ENCODE measurements at regions not wholly inside any gene's neighbourhood (a gene's known extent, or its start where the extent isn't known, plus 50 kb on each side); places are given as distances from the start of the nearest gene placed in this dataset.

GRCh38 chr4:169807934-169808509 is 50.3 kb upstream of the HPF1 start:
- DNase-seq: no peak

Data from CD4-positive, alpha-beta T cell treated with Interleukin-21 for 1 hour (primary cell).